Gastrocnemius medialis (tissue), 4 donors: ENCODE measurements at regions not wholly inside any gene's neighbourhood (a gene's known extent, or its start where the extent isn't known, plus 50 kb on each side); places are given as distances from the start of the nearest gene placed in this dataset.

Experiments
- POLR2A ChIP-seq, 2 donors: fragments of 450-650 bp; IDR thresholded peaks; one replicate each; pipeline ENCODE4 v1.6.1; 2017; ENCODE audit warnings: antibody characterized with exemption in 2 of 2, mild to moderate bottlenecking in 2 of 2, moderate library complexity in 2 of 2
- TF ChIP-seq, protein P1 (sequence below), 5 experiments: fragments of 450-650 bp in 3 of 5; fragments of 200-600 bp in 2 of 5; sonication (generic) in 2 of 5; IDR thresholded peaks in 4 of 5; conservative IDR thresholded peaks in 1 of 5; 1 replicate in 4 of 5; 2 replicates in 1 of 5; pipeline ENCODE4 v1.5.1; 2016 to 2019; ENCODE audit warnings: antibody characterized with exemption in 5 of 5, mild to moderate bottlenecking in 3 of 5, moderate library complexity in 3 of 5

DNA sequence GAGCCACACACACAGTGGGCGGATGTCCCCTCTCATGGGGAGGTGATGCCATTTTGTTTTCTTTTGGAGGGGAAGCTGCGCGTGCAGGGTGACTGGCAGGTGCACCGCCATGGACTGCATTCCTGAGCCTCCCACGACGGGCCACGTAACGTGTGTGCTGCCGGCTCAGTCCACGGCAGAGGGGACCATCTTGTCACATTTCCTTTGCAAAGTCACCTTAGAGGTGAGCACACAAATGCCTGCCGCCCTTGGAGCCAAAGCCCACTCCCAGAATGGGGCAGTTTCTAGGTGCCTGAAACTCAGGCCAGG lies 262.5 kb downstream of the CTTN start:
- TF ChIP-seq, protein P1, sequence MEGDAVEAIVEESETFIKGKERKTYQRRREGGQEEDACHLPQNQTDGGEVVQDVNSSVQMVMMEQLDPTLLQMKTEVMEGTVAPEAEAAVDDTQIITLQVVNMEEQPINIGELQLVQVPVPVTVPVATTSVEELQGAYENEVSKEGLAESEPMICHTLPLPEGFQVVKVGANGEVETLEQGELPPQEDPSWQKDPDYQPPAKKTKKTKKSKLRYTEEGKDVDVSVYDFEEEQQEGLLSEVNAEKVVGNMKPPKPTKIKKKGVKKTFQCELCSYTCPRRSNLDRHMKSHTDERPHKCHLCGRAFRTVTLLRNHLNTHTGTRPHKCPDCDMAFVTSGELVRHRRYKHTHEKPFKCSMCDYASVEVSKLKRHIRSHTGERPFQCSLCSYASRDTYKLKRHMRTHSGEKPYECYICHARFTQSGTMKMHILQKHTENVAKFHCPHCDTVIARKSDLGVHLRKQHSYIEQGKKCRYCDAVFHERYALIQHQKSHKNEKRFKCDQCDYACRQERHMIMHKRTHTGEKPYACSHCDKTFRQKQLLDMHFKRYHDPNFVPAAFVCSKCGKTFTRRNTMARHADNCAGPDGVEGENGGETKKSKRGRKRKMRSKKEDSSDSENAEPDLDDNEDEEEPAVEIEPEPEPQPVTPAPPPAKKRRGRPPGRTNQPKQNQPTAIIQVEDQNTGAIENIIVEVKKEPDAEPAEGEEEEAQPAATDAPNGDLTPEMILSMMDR (IDR thresholded peaks at IDR 0.05 in 4 of 5, conservative IDR thresholded peaks at IDR 0.05 in 1 of 5), result no peak
- no peak for TF ChIP-seq POLR2A (IDR thresholded peaks at IDR 0.05)
